ENCODE measurements at regions not wholly inside any gene's neighbourhood (a gene's known extent, or its start where the extent isn't known, plus 50 kb on each side); places are given as distances from the start of the nearest gene placed in this dataset.

GRCh38 chr11:116101902-116102301 lies 597.7 kb upstream of the CADM1 start:
- TF ChIP-seq CTCF (IDR thresholded peaks at IDR 0.05; ENCODE audit: low read depth, low read length, poor library complexity, severe bottlenecking) = no peak
- TF ChIP-seq EZH2phosphoT487 (IDR thresholded peaks at IDR 0.05; ENCODE audit: borderline replicate concordance, low read length) = no peak

Data from DOHH2 (cell line).